Bronchial epithelial cell (primary cell): ENCODE measurements at regions not wholly inside any gene's neighbourhood (a gene's known extent, or its start where the extent isn't known, plus 50 kb on each side); places are given as distances from the start of the nearest gene placed in this dataset.

ENCODE experiments used
- DNase-seq: peaks from one replicate; pipeline ENCODE4 v3.0.0-alpha.2; 2010; ENCODE audit warnings: low read depth
- FAIRE-seq: peaks from 2 replicates; lab custom pipeline; 2011; peaks lifted over from hg19 to GRCh38; lab: Jason Lieb, UNC
- H3K27me3 ChIP-seq: 2 replicates; pipeline ENCODE4 v1.5.1; 2011; ENCODE audit warnings: low read length; ENCODE audit not compliant: control insufficient read depth, insufficient read depth
- H3K36me3 ChIP-seq: 2 replicates; pipeline ENCODE4 v1.5.1; 2011; ENCODE audit warnings: low read length; ENCODE audit not compliant: control insufficient read depth, insufficient read depth
- H3K4me3 ChIP-seq: 2 replicates; pipeline ENCODE4 v1.5.1; 2011; ENCODE audit warnings: mild to moderate bottlenecking, low read depth, low read length, control low read depth
- CTCF ChIP-seq: IDR thresholded peaks from 2 replicates; pipeline ENCODE4 v1.5.1; 2011; ENCODE audit warnings: mild to moderate bottlenecking, moderate library complexity, low read length, control low read depth, inconsistent platforms; ENCODE audit not compliant: insufficient read depth, severe bottlenecking

- DNase-seq, result no peak
- no peak for FAIRE-seq
- H3K36me3 ChIP-seq, result no peaks in the 10 kb centered on the region
- no peak overlapping the region for H3K4me3 ChIP-seq
- no peaks in the 10 kb centered on the region for H3K27me3 ChIP-seq
- TF ChIP-seq CTCF, result no peak
Measured at GRCh38 chr18:55139836-55140235, 180.6 kb upstream of the CCDC68 start.

GRCh38 chr18:55139307-55139706 lies 180.0 kb upstream of the CCDC68 start:
- FAIRE-seq, result no peak
- TF ChIP-seq CTCF, result no peak
- DNase-seq, result no peak
- Histone ChIP-seq H3K36me3 (no peaks in the 10 kb centered on the region), H3K4me3 (no peak overlapping the region), H3K27me3 (no peaks in the 10 kb centered on the region)

GRCh38 chr18:55138401-55138800 lies 179.1 kb upstream of the CCDC68 start:
- Histone ChIP-seq H3K36me3 (no peaks in the 10 kb centered on the region), H3K4me3 (no peak overlapping the region), H3K27me3 (no peaks in the 10 kb centered on the region)
- DNase-seq (no peak), FAIRE-seq (no peak)
- TF ChIP-seq CTCF, result no peak

GRCh38 chr18:55137602-55138001 lies 178.3 kb upstream of the CCDC68 start:
- Histone ChIP-seq H3K36me3 (no peaks in the 10 kb centered on the region), H3K27me3 (no peaks in the 10 kb centered on the region), H3K4me3 (no peak overlapping the region)
- DNase-seq (no peak), FAIRE-seq (no peak)
- TF ChIP-seq CTCF, result no peak

- Histone ChIP-seq H3K4me3 (no peak overlapping the region), H3K27me3 (no peaks in the 10 kb centered on the region), H3K36me3 (no peaks in the 10 kb centered on the region)
- TF ChIP-seq CTCF, result no peak
- peak; percentile 59 for DNase-seq
- no peak for FAIRE-seq
Measured at GRCh38 chr18:55136864-55137263, 177.6 kb upstream of the CCDC68 start.

- Histone ChIP-seq H3K4me3 (no peak overlapping the region), H3K36me3 (no peaks in the 10 kb centered on the region), H3K27me3 (no peaks in the 10 kb centered on the region)
- TF ChIP-seq CTCF, result no peak
- DNase-seq (no peak), FAIRE-seq (no peak)
Measured at GRCh38 chr18:55136258-55136657, 177.0 kb upstream of the CCDC68 start.
